ENCODE measurements at regions not wholly inside any gene's neighbourhood (a gene's known extent, or its start where the extent isn't known, plus 50 kb on each side); places are given as distances from the start of the nearest gene placed in this dataset.

DNA sequence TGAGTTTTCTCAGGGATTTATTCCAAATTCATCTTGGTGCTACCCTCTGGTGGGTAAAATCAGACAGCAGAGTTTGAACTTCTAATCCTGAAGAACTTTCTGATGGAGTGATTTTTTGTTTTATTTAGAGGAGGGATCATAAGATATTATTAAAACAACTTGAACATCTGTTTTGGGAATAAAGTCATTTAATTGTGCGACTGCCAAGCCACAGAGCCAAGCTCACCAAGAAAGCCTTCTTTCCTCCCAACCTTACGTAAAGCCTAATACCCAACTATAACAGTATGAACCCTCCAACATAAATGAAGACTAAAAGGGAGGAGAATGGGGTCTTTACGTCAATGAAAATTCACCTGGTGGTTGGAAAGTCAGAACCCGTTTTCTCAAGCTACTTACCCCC lies 205.5 kb upstream of the IGF1 start:
- no peak for TF ChIP-seq POLR2A (IDR thresholded peaks at IDR 0.05)
- TF ChIP-seq EP300 (IDR thresholded peaks at IDR 0.05; ENCODE audit: low read depth): no peak
